HepG2 (cell line): ENCODE measurements at regions not wholly inside any gene's neighbourhood (a gene's known extent, or its start where the extent isn't known, plus 50 kb on each side); places are given as distances from the start of the nearest gene placed in this dataset.
"Not testable (repeated sequence)": the region's sequence is repeated elsewhere in the genome, so short reads cannot be mapped to it uniquely, and the experiment has no call there.

Source experiments
- HDAC1 ChIP-seq: sonication (generic); formaldehyde crosslinking; IDR thresholded peaks from 2 replicates; pipeline ENCODE4 v1.5.1; 2020; ENCODE audit warnings: mild to moderate bottlenecking, missing genetic modification reagents
- POGZ ChIP-seq: sonication (generic); formaldehyde crosslinking; IDR thresholded peaks from 2 replicates; pipeline ENCODE4 v1.4.0; 2020; ENCODE audit warnings: mild to moderate bottlenecking, missing genetic modification reagents
- POLR2A ChIP-seq, 2 experiments: IDR thresholded peaks; 2 replicates each; pipeline ENCODE4 v1.6.1; 2011; ENCODE audit warnings: low read depth in 2 of 2, low read length in 2 of 2, mild to moderate bottlenecking in 1 of 2, moderate library complexity in 1 of 2; ENCODE audit not compliant: insufficient read depth in 1 of 2
- ZNF615 ChIP-seq: sonication (generic); formaldehyde crosslinking; IDR thresholded peaks from 2 replicates; pipeline ENCODE4 v1.5.0; 2020; ENCODE audit warnings: mild to moderate bottlenecking, missing genetic modification reagents, borderline replicate concordance
- TF ChIP-seq, protein P1 (sequence below): sonication (generic); formaldehyde crosslinking; IDR thresholded peaks from 2 replicates; pipeline ENCODE4 v1.8.1; 2022; ENCODE audit warnings: low read depth, mild to moderate bottlenecking, missing genetic modification reagents
- TF ChIP-seq, protein P2 (sequence below), 2 experiments: sonication (generic) in 1 of 2; formaldehyde crosslinking in 1 of 2; IDR thresholded peaks; 2 replicates each; pipeline versions ENCODE4 v1.4.0 to v1.6.1; 2018 to 2020; ENCODE audit warnings: missing genetic modification reagents in 2 of 2, borderline replicate concordance in 1 of 2, low read depth in 1 of 2, mild to moderate bottlenecking in 1 of 2, missing biosample characterization in 1 of 2

DNA sequence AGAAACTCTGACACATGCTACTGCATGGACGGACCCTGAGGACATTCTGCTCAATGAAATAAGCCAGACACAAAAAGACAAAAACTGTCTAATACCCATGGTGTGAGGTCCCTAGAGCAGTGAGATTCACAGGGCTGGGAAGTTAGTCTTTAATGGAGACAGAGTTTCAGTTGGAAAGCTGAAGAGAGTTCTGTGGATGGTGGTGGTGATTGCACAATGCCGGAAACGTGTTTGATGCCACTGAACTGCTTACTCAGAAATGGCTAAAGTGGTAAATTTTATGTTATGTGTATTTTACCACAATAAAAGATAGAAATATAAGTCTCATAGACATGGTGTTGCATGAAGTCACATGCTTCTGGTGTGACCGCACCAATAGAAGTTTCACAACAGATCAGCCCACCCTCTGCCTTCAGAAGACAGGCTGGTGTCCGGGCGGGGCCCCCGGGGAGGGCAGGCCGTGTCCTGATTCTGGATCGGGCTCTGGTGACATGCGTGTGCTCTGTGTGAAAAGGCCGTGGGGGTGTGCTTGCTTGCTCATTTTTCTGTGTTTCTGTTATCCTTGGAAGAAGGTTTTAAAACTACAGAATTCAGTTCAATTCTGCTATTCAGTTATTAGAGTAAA, 108.5 kb upstream of the ZNF469 start:
- not testable (repeated sequence) for TF ChIP-seq ZNF615 (CRISPR knock-in tag); POGZ (CRISPR knock-in tag); HDAC1; POLR2A (IDR thresholded peaks at IDR 0.05; ENCODE audit: insufficient read depth in 1 of 2, low read depth in 2 of 2, low read length in 2 of 2)
- TF ChIP-seq, protein P1, sequence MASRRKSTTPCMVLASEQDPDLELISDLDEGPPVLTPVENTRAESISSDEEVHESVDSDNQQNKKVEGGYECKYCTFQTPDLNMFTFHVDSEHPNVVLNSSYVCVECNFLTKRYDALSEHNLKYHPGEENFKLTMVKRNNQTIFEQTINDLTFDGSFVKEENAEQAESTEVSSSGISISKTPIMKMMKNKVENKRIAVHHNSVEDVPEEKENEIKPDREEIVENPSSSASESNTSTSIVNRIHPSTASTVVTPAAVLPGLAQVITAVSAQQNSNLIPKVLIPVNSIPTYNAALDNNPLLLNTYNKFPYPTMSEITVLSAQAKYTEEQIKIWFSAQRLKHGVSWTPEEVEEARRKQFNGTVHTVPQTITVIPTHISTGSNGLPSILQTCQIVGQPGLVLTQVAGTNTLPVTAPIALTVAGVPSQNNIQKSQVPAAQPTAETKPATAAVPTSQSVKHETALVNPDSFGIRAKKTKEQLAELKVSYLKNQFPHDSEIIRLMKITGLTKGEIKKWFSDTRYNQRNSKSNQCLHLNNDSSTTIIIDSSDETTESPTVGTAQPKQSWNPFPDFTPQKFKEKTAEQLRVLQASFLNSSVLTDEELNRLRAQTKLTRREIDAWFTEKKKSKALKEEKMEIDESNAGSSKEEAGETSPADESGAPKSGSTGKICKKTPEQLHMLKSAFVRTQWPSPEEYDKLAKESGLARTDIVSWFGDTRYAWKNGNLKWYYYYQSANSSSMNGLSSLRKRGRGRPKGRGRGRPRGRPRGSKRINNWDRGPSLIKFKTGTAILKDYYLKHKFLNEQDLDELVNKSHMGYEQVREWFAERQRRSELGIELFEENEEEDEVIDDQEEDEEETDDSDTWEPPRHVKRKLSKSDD, result not testable (repeated sequence)
- TF ChIP-seq, protein P2, sequence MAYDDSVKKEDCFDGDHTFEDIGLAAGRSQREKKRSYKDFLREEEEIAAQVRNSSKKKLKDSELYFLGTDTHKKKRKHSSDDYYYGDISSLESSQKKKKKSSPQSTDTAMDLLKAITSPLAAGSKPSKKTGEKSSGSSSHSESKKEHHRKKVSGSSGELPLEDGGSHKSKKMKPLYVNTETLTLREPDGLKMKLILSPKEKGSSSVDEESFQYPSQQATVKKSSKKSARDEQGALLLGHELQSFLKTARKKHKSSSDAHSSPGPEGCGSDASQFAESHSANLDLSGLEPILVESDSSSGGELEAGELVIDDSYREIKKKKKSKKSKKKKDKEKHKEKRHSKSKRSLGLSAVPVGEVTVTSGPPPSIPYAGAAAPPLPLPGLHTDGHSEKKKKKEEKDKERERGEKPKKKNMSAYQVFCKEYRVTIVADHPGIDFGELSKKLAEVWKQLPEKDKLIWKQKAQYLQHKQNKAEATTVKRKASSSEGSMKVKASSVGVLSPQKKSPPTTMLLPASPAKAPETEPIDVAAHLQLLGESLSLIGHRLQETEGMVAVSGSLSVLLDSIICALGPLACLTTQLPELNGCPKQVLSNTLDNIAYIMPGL (CRISPR knock-in tag; IDR thresholded peaks at IDR 0.05; ENCODE audit: borderline replicate concordance in 1 of 2, low read depth in 1 of 2), result not testable (repeated sequence)
